ENCODE measurements at regions not wholly inside any gene's neighbourhood (a gene's known extent, or its start where the extent isn't known, plus 50 kb on each side); places are given as distances from the start of the nearest gene placed in this dataset.

DNA sequence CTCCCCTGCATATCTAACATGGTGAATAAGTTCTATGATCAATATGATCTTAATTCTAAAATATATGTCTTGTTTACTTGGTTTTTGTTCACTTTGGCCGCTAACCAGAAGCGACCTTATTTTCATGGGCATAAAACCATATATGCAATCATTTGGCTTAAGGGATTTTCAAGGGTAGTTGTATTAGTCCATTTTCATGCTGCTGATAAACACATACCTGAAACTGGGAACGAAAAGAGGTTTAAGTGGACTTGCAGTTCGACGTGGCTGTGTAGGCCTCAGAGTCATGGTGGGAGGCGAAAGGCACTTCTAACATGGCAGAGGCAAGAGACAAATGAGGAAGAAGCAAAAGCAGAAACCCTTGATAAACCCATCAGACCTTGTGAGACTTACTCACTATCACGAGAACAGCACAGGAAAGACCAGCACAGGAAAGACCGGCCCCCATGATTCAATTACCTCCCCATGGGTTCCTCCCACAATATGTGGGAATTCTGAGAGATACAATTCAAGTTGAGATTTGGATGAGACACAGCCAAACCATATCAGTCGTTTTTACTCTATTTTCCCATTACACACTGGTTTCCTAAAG is 114.3 kb upstream of the CPEB2 start:
- no peaks in the 10 kb centered on the region for H3K36me3 ChIP-seq (ENCODE audit: control insufficient read depth in 4 of 4, insufficient read depth in 3 of 4, low read depth in 1 of 4, low read length in 3 of 4)
- no peak overlapping the region for H3K9ac ChIP-seq (ENCODE audit: low read depth in 1 of 2, low read length in 2 of 2)
- no peak overlapping the region for H3K27ac ChIP-seq (ENCODE audit: low read depth in 1 of 2, low read length in 2 of 2)
- WGBS: 90% methylated on average over 9 of the region's 9 CpGs
- H3K9me3 ChIP-seq (ENCODE audit: control insufficient read depth in 4 of 4, low read length in 3 of 4): no peaks in the 10 kb centered on the region
- H3K4me1 ChIP-seq (ENCODE audit: control insufficient read depth in 4 of 4, insufficient read depth in 4 of 4, low read length in 3 of 4): peaks cover 2 to 8% (median 3%) of the 10 kb centered on the region in 4 donors
- no peak for TF ChIP-seq EGR1 (IDR thresholded peaks at IDR 0.05; ENCODE audit: low read depth in 2 of 2)
- TF ChIP-seq, protein P1, sequence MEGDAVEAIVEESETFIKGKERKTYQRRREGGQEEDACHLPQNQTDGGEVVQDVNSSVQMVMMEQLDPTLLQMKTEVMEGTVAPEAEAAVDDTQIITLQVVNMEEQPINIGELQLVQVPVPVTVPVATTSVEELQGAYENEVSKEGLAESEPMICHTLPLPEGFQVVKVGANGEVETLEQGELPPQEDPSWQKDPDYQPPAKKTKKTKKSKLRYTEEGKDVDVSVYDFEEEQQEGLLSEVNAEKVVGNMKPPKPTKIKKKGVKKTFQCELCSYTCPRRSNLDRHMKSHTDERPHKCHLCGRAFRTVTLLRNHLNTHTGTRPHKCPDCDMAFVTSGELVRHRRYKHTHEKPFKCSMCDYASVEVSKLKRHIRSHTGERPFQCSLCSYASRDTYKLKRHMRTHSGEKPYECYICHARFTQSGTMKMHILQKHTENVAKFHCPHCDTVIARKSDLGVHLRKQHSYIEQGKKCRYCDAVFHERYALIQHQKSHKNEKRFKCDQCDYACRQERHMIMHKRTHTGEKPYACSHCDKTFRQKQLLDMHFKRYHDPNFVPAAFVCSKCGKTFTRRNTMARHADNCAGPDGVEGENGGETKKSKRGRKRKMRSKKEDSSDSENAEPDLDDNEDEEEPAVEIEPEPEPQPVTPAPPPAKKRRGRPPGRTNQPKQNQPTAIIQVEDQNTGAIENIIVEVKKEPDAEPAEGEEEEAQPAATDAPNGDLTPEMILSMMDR (IDR thresholded peaks at IDR 0.05; ENCODE audit: low read depth, low read length, missing input control): no peak
- TF ChIP-seq HNF4G (IDR thresholded peaks at IDR 0.05): no peak
- no peak for TF ChIP-seq NR2F2 (IDR thresholded peaks at IDR 0.05)
- TF ChIP-seq, protein P2, sequence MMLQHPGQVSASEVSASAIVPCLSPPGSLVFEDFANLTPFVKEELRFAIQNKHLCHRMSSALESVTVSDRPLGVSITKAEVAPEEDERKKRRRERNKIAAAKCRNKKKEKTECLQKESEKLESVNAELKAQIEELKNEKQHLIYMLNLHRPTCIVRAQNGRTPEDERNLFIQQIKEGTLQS (IDR thresholded peaks at IDR 0.05): no peak
- no peak for TF ChIP-seq YY1 (IDR thresholded peaks at IDR 0.05)
- TF ChIP-seq SP1 (IDR thresholded peaks at IDR 0.05): no peak
- TF ChIP-seq REST (IDR thresholded peaks at IDR 0.05): no peak
- TF ChIP-seq, protein P3, sequence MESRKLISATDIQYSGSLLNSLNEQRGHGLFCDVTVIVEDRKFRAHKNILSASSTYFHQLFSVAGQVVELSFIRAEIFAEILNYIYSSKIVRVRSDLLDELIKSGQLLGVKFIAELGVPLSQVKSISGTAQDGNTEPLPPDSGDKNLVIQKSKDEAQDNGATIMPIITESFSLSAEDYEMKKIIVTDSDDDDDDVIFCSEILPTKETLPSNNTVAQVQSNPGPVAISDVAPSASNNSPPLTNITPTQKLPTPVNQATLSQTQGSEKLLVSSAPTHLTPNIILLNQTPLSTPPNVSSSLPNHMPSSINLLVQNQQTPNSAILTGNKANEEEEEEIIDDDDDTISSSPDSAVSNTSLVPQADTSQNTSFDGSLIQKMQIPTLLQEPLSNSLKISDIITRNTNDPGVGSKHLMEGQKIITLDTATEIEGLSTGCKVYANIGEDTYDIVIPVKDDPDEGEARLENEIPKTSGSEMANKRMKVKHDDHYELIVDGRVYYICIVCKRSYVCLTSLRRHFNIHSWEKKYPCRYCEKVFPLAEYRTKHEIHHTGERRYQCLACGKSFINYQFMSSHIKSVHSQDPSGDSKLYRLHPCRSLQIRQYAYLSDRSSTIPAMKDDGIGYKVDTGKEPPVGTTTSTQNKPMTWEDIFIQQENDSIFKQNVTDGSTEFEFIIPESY (IDR thresholded peaks at IDR 0.05): no peak
- no peak for TF ChIP-seq MAX (IDR thresholded peaks at IDR 0.05)
- TF ChIP-seq FOXA1 (IDR thresholded peaks at IDR 0.05): no peak
- TF ChIP-seq TAF1 (conservative IDR thresholded peaks at IDR 0.05): no peak
- no peak for TF ChIP-seq RXRA (IDR thresholded peaks at IDR 0.05)
- DNase-seq (ENCODE audit: low spot score): no peak
- no peak overlapping the region for H3K4me3 ChIP-seq (ENCODE audit: low read depth in 1 of 3, low read length in 3 of 3)
- no peaks in the 10 kb centered on the region for H3K27me3 ChIP-seq (ENCODE audit: control insufficient read depth in 4 of 4, insufficient read depth in 4 of 4, low read length in 3 of 4)

DNA sequence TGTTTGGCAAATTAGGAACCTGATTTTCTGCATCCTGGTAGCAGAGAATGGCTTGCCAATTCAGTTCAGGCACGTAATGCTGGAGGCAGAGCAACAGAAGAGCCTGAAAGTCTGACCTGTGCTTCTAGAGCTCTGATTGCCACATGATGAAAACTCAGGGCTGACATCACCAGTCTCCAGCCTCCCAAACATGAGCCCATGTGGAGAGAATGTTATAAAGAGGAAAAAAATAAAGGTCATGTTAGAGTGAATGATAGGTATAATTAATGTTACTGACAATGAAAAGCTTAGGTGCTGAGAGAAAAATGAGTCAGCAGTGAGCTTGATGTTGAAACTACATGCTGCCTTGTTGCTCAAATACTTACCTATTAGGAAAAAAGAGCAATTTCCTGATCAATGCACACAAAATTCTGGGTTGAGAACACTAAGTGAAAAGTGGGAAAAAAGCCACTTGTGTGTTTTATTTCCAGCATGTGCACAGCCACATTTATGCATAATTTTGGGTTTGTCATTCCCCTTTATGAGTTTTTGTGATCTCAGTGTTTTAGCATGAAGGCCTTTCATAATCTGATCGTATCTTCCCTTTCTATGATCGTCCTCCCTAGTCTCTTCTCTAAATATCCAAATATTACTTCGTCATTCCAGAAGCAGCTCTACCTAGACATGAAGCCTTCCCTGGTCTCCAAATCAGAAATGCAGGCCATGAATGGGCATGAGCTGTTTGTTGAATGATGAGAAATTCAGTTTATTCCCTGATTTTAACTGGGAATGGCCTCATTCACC is 113.3 kb upstream of the CPEB2 start:
- WGBS: 76% methylated on average over 4 of the region's 4 CpGs
- Histone ChIP-seq H3K9ac (ENCODE audit: low read depth in 1 of 2, low read length in 2 of 2) (no peak overlapping the region), H3K4me3 (ENCODE audit: low read depth in 1 of 3, low read length in 3 of 3) (no peak overlapping the region), H3K27me3 (ENCODE audit: control insufficient read depth in 4 of 4, insufficient read depth in 4 of 4, low read length in 3 of 4) (no peaks in the 10 kb centered on the region), H3K9me3 (ENCODE audit: control insufficient read depth in 4 of 4, low read length in 3 of 4) (no peaks in the 10 kb centered on the region), H3K27ac (ENCODE audit: low read depth in 1 of 2, low read length in 2 of 2) (no peak overlapping the region), H3K36me3 (ENCODE audit: control insufficient read depth in 4 of 4, insufficient read depth in 3 of 4, low read depth in 1 of 4, low read length in 3 of 4) (no peaks in the 10 kb centered on the region), H3K4me1 (ENCODE audit: control insufficient read depth in 4 of 4, insufficient read depth in 4 of 4, low read length in 3 of 4) (peaks cover 2 to 8% (median 6%) of the 10 kb centered on the region in 4 donors)
- no peak for DNase-seq (ENCODE audit: low spot score)
- no peak for TF ChIP-seq FOXA2 (IDR thresholded peaks at IDR 0.05)
- no peak for TF ChIP-seq TAF1 (conservative IDR thresholded peaks at IDR 0.05)
- no peak for TF ChIP-seq FOXA1 (IDR thresholded peaks at IDR 0.05)
- TF ChIP-seq REST (IDR thresholded peaks at IDR 0.05): no peak
- TF ChIP-seq NR2F2 (IDR thresholded peaks at IDR 0.05): no peak
- TF ChIP-seq SP1 (IDR thresholded peaks at IDR 0.05): no peak
- TF ChIP-seq RXRA (IDR thresholded peaks at IDR 0.05): peak in 1 of 2 donors; percentile 21
- no peak for TF ChIP-seq MAX (IDR thresholded peaks at IDR 0.05)
- TF ChIP-seq GABPA (IDR thresholded peaks at IDR 0.05 in 1 of 2, conservative IDR thresholded peaks at IDR 0.05 in 1 of 2): no peak
- TF ChIP-seq YY1 (IDR thresholded peaks at IDR 0.05): peak; percentile 27
- no peak for TF ChIP-seq HNF4G (IDR thresholded peaks at IDR 0.05)
- TF ChIP-seq JUND (IDR thresholded peaks at IDR 0.05): peak in 1 of 2 donors; percentile 13

All from liver (tissue), 8 donors.